H1 (cell line): ENCODE measurements at regions not wholly inside any gene's neighbourhood (a gene's known extent, or its start where the extent isn't known, plus 50 kb on each side); places are given as distances from the start of the nearest gene placed in this dataset.

Experiments used
- EZH2 ChIP-seq: fragments of 200-600 bp; sonication (generic); IDR thresholded peaks from 2 replicates; pipeline ENCODE4 v1.7.1; 2012; ENCODE audit warnings: low read depth, mild to moderate bottlenecking, moderate library complexity, low read length, inconsistent platforms; ENCODE audit not compliant: severe bottlenecking
- TF ChIP-seq, protein P1 (sequence below): IDR thresholded peaks from 2 replicates; pipeline ENCODE4 v1.6.1; 2011; ENCODE audit warnings: low read depth, mild to moderate bottlenecking, low read length; ENCODE audit not compliant: insufficient read depth

DNA sequence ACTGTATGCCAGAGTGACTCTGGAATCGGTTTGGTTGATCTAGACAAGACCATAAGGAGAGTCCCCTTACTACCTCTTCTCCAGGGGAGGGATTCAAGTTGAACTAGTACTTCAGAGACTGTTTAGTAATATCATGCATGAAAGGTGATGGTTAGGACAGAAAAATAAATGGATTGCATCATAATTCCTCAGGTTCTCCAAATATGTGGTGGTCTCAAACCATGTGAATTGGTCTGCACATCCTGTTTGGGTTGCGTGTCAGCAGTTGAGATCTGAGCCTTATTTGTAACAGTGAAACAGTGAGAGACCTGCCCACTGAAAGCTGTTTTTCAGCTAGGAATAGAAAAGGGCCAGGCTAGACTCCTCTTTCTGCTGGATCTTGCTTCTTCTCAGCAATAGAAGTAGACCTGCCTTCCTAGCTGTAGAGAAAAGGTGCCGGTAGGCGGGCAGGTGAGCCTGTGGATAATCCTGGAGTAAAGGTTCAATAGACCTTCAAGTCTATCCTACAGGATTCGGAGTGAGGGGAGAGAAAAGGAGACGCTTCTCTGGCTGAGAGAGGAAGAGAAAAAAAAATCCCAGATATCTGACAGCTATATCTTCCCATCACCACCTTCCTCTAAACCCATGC, 258.5 kb upstream of the E2F7 start (continued):
- TF ChIP-seq, protein P1, sequence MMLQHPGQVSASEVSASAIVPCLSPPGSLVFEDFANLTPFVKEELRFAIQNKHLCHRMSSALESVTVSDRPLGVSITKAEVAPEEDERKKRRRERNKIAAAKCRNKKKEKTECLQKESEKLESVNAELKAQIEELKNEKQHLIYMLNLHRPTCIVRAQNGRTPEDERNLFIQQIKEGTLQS: no peak
- TF ChIP-seq EZH2: no peak
